Spleen (tissue), 11 donors: ENCODE measurements at regions not wholly inside any gene's neighbourhood (a gene's known extent, or its start where the extent isn't known, plus 50 kb on each side); places are given as distances from the start of the nearest gene placed in this dataset.

Source experiments
- DNase-seq: peaks from one replicate; pipeline ENCODE4 v3.0.0-alpha.2; 2020
- H3K27ac ChIP-seq, 8 donors: fragments of 200-600 bp; sonication (generic) in 7 of 8; 1 replicate in 4 of 8; 2 replicates in 4 of 8; pipeline versions ENCODE4 v1.5.0 to v1.8.0; 2016 to 2021; ENCODE audit warnings: inconsistent platforms in 4 of 8, mild to moderate bottlenecking in 4 of 8, moderate library complexity in 1 of 8
- H3K27me3 ChIP-seq, 7 donors: fragments of 200-600 bp; sonication (generic) in 6 of 7; replicated peaks in 1 of 7; 1 replicate in 4 of 7; 2 replicates in 3 of 7; pipeline versions ENCODE4 v1.5.0 to v1.8.0; 2016 to 2021; ENCODE audit warnings: inconsistent platforms in 3 of 7, mild to moderate bottlenecking in 1 of 7
- H3K36me3 ChIP-seq, 6 donors: fragments of 200-600 bp; sonication (generic) in 5 of 6; 1 replicate in 4 of 6; 2 replicates in 2 of 6; pipeline versions ENCODE4 v1.5.0 to v1.8.0; 2016 to 2021; ENCODE audit warnings: inconsistent platforms in 2 of 6
- H3K4me1 ChIP-seq, 6 donors: fragments of 200-600 bp; sonication (generic) in 5 of 6; 1 replicate in 3 of 6; 2 replicates in 3 of 6; pipeline versions ENCODE4 v1.5.0 to v1.8.0; 2016 to 2021; ENCODE audit warnings: inconsistent platforms in 3 of 6
- H3K4me3 ChIP-seq, 8 donors: fragments of 200-600 bp; sonication (generic) in 7 of 8; 1 replicate in 4 of 8; 2 replicates in 4 of 8; pipeline versions ENCODE4 v1.5.0 to v1.8.0; 2016 to 2021; ENCODE audit warnings: inconsistent platforms in 4 of 8, mild to moderate bottlenecking in 4 of 8, moderate library complexity in 2 of 8
- H3K9me3 ChIP-seq, 8 donors: fragments of 200-600 bp; sonication (generic) in 7 of 8; 1 replicate in 4 of 8; 2 replicates in 4 of 8; pipeline versions ENCODE4 v1.5.0 to v1.8.0; 2016 to 2021; ENCODE audit warnings: inconsistent platforms in 4 of 8
- CTCF ChIP-seq, 11 experiments: fragments of 200-600 bp in 7 of 11; fragments of 450-650 bp in 4 of 11; sonication (generic) in 4 of 11; IDR thresholded peaks in 8 of 11; conservative IDR thresholded peaks in 3 of 11; 1 replicate in 7 of 11; 2 replicates in 4 of 11; pipeline versions ENCODE4 v1.4.0 to v1.8.0; 2016 to 2021; ENCODE audit warnings: antibody characterized with exemption in 11 of 11, inconsistent platforms in 4 of 11, mild to moderate bottlenecking in 1 of 11
- POLR2A ChIP-seq, 3 donors: fragments of 450-650 bp; IDR thresholded peaks; one replicate each; pipeline ENCODE4 v1.5.1; 2017; ENCODE audit warnings: antibody characterized with exemption in 3 of 3, mild to moderate bottlenecking in 1 of 3
- POLR2AphosphoS5 ChIP-seq, 3 donors: sonication (generic); formaldehyde crosslinking; IDR thresholded peaks; one replicate each; pipeline ENCODE4 v1.5.1; 2017; ENCODE audit warnings: antibody characterized with exemption in 3 of 3
- WGBS, 5 donors: extraction: QIAGEN DNeasy Blood & Tissue Kit in 3 of 5; methylation state at CpG; one replicate each; pipeline versions ENCODE4 v1.1.5 to v1.1.7; 2013 to 2018; 5-methylcytosine and 5-hydroxymethylcytosine counted together
- intact Hi-C: fragments of 100-400 bp; cut with DNase I; formaldehyde crosslinking; loops from one replicate; pipeline ENCODE4 v1.15.0; 2023; ENCODE audit warnings: low total_unique reads
- donor health status: healthy with polysubstance abuse.
- donor health status: DM: no; HTN: no; CAD: no; lungs with moderate emphysema.
- donor health status: DM: no; HTN: no; CAD: no.
- donor health status: Bipolar disorder and iron deficiency.
- donor health status: healthy.
- donor health status: DM: no; HTN: no; CAD: no.
- donor health status: DM: yes; HTN: yes; CAD: no.

GRCh38 chr7:69526570-69526969 lies 71.7 kb upstream of the AUTS2 start:
- no peaks in the 10 kb centered on the region for H3K4me1 ChIP-seq
- no peak overlapping the region for H3K27ac ChIP-seq
- peaks cover 0 to 6% (median 0%) of the 10 kb centered on the region in 8 donors for H3K9me3 ChIP-seq
- no peaks in the 10 kb centered on the region for H3K36me3 ChIP-seq
- H3K27me3 ChIP-seq = peaks cover 0 to 5% (median 0%) of the 10 kb centered on the region in 7 donors
- WGBS, 5 donors = 78 to 89% (median 83%) methylated on average over 5 of the region's 5 CpGs
- intact Hi-C loops = no loop called here
- DNase-seq = peak; percentile 19
- TF ChIP-seq POLR2AphosphoS5 (IDR thresholded peaks at IDR 0.05) (no peak), CTCF (IDR thresholded peaks at IDR 0.05 in 8 of 11, conservative IDR thresholded peaks at IDR 0.05 in 3 of 11) (no peak), POLR2A (IDR thresholded peaks at IDR 0.05) (no peak)
- no peak overlapping the region for H3K4me3 ChIP-seq

DNA sequence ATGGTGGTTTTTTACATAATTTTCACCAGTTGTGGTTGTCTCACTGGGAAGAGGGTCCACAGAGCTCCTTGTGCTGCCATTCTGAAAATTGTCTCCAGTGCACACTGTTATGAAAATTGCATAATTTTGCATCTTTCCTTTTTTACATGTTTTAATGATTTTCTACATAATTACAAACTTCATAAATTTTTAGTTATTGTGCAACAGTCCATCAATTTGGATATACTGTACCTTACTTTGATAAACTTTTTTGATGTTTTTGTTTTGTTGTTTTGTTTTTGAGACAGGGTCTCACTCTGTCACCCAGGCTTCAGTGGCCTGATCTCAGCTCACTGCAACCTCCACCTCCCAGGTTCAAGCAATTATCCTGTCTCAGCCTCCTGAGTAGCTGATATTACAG lies 70.6 kb upstream of the AUTS2 start:
- TF ChIP-seq POLR2AphosphoS5 (IDR thresholded peaks at IDR 0.05) (no peak), CTCF (IDR thresholded peaks at IDR 0.05 in 8 of 11, conservative IDR thresholded peaks at IDR 0.05 in 3 of 11) (no peak), POLR2A (IDR thresholded peaks at IDR 0.05) (no peak)
- Histone ChIP-seq H3K27me3 (peaks cover 0 to 5% (median 0%) of the 10 kb centered on the region in 7 donors), H3K4me1 (no peaks in the 10 kb centered on the region), H3K4me3 (no peak overlapping the region), H3K36me3 (no peaks in the 10 kb centered on the region), H3K9me3 (peaks cover 0 to 6% (median 0%) of the 10 kb centered on the region in 8 donors), H3K27ac (no peak overlapping the region)
- DNase-seq = peak; percentile 1
- intact Hi-C loops = no loop called here

- no peaks in the 10 kb centered on the region for H3K4me1 ChIP-seq
- no peak overlapping the region for H3K4me3 ChIP-seq
- H3K9me3 ChIP-seq = no peaks in the 10 kb centered on the region
- no peak overlapping the region for H3K27ac ChIP-seq
- 74 to 83% (median 80%) methylated on average over 3 of the region's 3 CpGs for WGBS, 5 donors
- H3K36me3 ChIP-seq = no peaks in the 10 kb centered on the region
- peaks cover 0 to 16% (median 0%) of the 10 kb centered on the region in 7 donors for H3K27me3 ChIP-seq
- intact Hi-C loops = no loop called here
- peak; percentile 29 for DNase-seq
- no peak for TF ChIP-seq POLR2A (IDR thresholded peaks at IDR 0.05)
- TF ChIP-seq CTCF (IDR thresholded peaks at IDR 0.05 in 8 of 11, conservative IDR thresholded peaks at IDR 0.05 in 3 of 11) = no peak
- no peak for TF ChIP-seq POLR2AphosphoS5 (IDR thresholded peaks at IDR 0.05)
Measured at GRCh38 chr7:69531050-69531449, 67.2 kb upstream of the AUTS2 start.

GRCh38 chr7:69534461-69535041 lies 63.7 kb upstream of the AUTS2 start:
- 74 to 85% (median 81%) methylated on average over 15 of the region's 15 CpGs for WGBS, 5 donors
- Histone ChIP-seq H3K27me3 (peaks cover 0 to 12% (median 0%) of the 10 kb centered on the region in 7 donors), H3K4me3 (no peak overlapping the region), H3K9me3 (no peaks in the 10 kb centered on the region), H3K36me3 (no peaks in the 10 kb centered on the region), H3K4me1 (no peaks in the 10 kb centered on the region), H3K27ac (no peak overlapping the region)
- intact Hi-C loops = no loop called here
- no peak for DNase-seq
- TF ChIP-seq POLR2AphosphoS5 (IDR thresholded peaks at IDR 0.05) (no peak), CTCF (IDR thresholded peaks at IDR 0.05 in 8 of 11, conservative IDR thresholded peaks at IDR 0.05 in 3 of 11) (no peak), POLR2A (IDR thresholded peaks at IDR 0.05) (no peak)
